Nucleus accumbens (tissue), 56 donors: ENCODE measurements at regions not wholly inside any gene's neighbourhood (a gene's known extent, or its start where the extent isn't known, plus 50 kb on each side); places are given as distances from the start of the nearest gene placed in this dataset.
"Not testable (repeated sequence)": the region's sequence is repeated elsewhere in the genome, so short reads cannot be mapped to it uniquely, and the experiment has no call there.

Experiments used
- DNase-seq, 56 donors: peaks; one replicate each; lab custom pipeline; 2025; lab: John Stamatoyannopoulos, UW

DNA sequence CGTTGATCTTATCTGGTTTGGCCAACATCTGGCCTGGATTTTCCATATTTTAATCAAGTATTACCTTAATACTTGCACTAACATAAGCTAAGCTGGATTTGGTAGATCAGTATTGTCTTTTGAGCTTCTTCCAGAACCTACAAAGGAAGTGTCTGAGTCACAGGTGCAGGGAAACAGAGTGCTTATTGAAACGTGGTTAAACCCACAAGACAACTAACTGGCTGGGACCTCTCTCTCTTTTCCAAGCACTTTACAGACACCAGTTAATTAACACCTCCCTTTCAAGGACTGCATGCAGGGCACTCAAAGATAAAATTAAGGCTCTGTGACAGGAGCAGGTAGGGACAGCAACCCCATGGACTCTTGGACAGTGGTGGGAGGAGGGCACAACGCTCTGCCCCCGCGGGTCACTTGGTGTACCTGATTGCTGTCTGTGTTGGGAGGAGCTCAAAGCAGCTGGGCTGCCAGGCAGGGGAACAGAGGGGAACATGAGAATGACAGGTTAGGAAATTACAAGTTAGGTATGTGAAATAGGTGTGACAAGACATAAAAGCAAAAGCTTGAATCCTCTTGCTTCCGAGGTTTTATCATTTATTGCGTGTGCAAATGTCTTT, 133.7 kb upstream of the MON1B start:
- no peak for DNase-seq

DNA sequence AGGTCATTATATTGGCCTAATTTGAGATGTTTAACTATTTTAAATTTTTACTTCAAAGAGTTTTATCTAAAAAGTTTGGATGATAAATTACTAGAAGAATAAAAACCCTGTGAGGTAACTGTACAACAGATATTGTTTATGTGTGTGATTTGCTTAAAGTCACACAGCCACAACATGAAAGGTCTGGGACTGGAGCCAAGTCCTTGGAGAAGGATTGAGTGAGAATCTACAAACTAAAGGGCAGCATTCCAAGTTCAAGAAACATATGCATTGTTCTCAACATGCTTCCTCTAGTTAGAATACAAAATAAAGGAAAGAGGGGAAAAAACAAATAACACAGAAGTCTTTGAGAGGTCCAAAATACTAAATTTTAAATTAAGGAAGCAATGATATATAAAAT, 131.5 kb upstream of the MON1B start:
- DNase-seq, result no peak

DNA sequence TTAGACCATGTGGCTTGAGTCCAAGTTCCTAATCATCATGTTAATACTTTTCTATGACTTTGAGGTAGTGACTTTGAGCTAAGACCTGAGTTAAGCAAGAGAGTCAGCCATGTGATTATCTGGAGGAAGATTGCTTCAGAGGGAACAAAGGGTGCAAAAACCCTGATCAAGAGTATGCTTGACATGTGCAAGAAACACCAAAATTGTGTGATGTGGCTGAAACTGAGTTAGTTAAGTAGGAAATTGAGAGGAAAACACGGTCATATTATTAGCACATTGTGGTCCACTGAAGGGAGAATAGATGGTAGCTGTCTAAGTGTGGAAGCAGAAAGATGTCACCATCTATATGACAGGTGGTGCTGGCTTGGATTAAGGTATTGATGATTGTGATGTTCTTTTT, 130.4 kb upstream of the MON1B start:
- DNase-seq, result no peak

DNA sequence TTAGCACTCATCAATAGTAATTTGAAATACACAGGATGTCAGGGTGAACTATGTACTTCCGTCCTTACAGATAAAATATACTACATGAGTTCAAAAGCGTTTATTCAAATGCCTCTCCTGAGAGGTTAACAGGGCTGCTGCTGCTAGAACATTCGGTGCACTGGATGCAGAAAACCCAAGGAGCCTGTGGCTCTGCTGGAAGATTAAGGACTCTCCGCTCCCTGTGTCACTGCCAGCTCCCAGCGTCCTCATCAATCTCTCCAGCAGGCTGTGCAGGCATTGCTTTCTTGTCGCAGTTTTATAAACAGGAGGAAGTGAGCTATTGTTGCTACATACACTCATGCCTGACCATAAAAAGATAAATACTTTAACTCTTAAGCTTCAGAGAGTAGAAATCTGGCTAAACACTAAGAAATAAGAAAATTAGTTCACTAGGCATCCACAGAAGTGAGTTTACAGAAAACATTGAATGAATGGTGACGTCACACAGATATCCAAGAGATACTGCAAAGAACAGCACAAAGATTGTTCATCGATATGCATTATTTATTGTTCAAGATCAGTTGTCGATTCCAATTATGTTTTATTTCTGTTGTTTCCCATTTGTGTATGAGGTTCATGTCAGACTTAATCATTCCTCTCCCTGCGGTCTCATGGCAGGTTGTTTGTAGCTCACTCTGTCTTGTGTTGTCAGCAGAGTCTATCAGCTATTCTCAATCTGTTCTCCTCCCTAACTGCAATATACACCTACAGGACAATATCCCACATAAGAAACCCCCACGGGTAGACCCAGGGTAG, 127.9 kb upstream of the MON1B start:
- no peak for DNase-seq

DNA sequence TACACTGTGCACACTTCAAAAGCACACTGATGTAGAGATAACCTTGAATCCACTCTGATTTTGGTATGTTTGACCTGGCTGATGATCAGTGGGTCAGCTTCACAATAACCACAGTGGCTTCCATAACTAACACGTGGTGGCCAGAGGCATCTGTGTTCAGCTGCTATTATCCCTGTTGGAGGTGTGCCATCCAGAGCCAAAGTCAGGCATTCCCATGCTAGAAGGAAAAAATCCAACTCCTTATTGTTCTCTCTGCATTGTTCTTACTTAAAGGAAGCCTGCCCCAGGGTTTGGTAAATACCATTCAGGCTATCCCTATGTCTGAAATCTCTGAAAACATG, 127.3 kb upstream of the MON1B start:
- DNase-seq, result no peak

DNA sequence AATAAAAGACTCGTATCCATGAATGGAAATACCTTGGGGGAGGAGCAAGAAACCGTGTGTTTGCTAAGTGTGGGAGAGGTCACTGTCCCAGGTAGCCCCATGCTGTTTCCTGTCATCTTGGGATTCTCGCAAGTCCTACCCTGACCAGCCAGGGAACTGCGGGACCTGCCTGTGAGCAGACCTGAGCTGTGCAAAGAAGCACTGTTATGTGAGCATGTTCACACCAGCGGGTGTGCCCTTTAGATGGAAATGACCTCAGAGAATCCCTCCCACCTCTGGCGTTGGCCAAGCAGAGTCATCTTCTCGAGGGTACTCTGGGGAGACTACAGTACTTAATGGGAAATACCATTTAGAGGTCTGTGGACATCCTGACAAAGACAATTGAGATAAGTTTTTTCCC, 127.0 kb upstream of the MON1B start:
- no peak for DNase-seq

DNA sequence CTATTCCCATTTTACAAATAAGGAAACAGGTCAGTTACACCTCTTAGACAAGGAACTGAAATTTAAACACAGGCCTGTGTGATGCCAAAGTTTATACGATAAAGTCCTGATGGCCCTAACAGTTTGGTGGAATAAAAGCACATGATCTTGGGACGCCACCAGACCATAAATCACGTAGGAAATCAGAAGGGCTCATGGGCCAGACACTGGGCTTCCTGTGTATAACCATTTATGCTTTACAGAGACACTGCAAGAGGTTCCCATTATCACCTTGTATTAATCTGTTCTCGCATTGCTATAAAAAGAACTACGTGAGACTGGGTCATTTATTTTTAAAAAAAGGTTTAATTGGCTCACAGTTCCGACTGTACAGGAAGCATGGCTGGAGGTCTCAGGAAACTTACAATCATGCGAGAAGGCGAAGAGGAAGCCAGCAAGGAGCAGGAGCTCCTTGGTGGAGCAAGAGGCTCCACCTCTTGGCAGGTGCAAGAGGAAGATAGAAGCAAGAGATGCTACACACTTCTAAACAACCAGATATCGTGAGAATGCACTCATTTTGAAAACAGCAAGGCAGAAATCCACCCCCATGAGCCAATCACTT, 124.0 kb upstream of the MON1B start:
- no peak for DNase-seq

DNA sequence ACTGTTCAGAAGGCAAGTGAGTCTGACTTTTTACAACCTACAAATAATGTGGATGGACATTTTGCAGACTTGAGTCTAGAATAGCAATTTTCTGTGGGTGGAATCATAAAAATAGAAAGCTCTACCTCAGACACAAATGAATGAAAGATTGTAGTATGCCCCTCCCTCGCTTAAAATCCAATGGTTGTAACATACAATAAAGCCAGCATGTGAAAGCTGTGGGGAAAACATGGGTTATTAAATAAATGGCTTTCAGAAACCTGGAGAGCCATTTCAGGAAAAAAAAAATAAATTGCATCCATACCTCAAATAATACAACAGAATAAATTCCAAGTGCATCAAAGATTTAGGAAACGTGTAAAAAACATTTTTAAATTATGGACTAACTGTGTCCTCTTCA, 123.1 kb upstream of the MON1B start:
- DNase-seq, result no peak

DNA sequence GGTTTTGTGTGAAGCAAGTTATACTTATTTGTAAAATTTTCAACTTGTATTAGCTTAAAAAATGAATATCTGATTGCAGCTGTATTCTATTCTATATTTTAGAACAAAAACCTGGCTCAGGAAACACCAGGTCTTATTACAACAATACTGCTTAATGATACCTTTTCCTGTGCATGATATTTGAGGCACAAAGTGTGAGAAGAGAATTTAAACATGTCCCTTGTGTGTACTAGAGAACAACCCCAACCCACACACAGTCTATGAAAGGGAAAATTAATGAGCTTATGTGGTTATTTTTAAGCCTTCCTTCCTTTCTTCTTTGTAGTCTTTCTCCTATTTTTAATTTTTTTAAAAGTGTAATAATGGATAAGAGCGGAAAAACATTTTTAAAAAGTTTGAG, 122.6 kb upstream of the MON1B start:
- no peak for DNase-seq

DNA sequence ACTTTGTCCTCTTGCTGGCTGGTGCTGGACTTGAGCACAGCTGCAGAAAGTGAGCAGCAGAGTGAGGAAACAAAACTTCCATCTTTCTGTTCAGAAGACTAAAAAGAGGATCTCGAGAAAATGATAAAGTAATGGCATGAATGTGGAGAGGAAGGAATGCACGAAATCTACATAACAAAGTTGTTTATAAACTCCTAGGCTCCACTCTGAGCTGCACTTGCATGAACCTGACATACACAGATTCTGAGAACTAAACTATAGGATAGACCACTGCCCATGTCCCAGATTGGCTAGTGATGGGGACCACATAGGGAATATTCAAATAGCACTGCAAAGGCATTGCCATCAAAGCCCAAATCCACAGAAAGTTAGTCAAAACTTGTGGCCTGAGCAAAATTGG, 121.1 kb upstream of the MON1B start:
- DNase-seq, result no peak

DNA sequence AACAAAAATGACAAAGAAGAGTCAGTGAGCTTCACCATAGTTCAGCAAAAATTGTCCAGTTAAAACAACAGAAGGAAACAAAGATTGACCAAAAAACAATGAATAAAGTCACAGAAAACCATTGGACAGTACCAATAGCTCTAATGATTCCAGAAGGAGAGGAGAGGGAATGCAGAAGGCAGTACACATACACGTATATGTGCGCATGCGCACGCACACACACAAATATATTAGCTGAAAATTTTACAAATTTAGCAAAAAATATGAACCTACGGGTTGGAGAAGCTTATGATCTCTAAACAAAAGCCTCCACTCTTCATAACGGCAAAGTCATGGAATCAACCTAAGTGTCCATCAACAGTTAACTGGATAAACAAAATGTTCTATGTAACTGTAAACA, 120.3 kb upstream of the MON1B start:
- DNase-seq, result no peak

DNA sequence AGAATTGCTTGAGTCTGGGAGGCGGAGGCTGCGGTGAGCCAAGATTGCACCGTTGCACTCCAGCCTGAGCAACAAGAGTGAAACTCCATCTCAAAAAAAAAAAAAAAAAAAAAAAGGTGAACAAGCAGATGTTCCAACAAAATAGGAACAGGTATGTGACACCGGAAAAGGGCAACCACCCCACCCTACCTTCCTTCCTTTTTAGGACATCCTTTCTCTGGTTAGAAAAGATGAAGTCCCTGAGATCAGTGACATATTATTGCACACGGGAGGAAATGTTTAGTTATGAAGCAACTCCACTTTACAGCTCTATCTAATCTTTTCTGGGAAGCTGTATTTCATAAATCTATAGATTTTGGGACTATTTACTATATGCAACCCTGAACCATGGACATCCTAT, 114.2 kb upstream of the MON1B start:
- DNase-seq, result no peak

DNA sequence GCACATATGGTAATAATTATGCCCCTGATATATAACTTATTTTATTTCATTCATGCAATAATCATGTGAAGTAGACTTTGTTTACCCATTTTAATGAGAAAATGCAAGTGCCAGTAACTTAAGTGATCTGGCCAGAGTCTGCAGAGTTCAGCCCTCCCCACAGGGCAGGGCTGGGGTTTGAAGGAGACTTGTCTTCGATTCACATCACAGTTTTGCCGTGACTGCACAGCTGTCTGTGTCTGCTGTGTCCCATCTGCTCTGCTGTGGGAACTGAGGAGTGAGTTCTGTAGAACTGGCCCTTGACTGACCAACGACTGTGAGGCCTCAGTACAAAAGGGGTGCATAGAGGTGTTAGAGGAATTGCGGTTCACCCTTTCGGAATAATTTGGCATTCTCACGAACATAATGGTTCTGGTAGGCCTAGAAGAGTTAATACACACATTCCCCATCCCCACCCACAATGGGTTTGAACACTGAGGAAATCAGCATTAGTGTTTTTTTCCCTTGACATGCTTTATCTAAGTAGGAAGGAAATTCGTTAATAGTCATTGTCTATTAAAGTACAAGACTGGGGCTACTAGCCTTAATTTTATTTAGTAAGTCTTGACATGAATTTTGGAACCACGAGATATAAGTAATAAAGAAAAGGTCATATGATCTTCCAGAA, 113.6 kb upstream of the MON1B start:
- no peak for DNase-seq

DNA sequence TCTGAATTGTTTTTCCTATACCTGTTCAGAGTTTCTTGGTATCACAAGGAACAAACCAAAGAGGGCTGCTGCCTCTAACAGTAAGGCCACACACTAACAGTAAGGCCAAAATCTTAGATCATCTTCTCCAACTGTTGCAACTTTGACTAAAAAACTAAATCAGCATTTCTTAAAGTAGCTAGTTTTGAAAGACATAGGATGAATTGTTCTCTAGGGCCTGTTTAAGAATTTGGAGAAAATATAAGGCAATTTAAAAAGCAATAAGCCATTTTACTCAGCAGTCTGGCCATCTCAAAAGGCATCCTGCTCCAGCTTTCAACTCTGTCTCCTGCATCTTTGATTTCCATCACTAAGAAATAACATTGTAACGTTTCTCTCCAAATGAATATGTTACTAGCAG, 105.0 kb upstream of the MON1B start:
- DNase-seq, result no peak

DNA sequence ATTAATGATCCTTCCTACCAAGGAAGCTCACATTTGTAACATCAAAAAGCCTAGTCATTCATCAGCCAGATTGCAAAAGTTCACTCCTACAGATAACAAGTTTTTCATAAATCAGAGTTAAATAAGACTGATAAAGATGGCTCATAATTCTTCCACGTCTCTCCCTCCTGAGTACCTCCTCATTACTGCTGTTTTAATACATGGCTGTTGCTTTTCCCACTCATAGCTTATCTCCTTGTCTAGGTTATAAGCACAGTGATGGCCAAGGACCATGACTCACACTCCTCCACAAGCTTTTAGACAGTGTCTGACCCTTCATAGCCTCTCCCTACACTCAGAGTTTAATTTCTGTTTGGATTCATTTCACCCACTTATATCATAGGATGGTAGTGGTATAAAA, 100.9 kb upstream of the MON1B start:
- no peak for DNase-seq

DNA sequence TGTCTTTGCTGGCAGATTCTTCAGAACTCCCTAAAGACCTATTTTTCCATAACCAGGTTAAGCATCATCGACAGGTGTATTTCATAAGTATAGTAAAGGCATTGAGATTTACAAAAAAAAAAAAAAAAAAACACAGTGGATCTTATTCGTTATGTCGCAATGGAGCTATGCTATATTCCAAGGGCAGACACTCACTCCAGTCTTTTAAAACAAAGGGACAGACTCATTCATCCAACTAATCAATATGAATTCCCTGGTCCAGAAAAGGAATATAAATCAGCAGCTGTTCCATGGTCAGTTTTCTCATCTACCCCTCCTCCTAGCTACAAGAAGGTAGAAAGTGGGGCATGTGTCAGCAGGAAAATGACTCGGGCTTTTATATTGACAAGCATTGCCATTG, 97.7 kb upstream of the MON1B start:
- no peak for DNase-seq

DNA sequence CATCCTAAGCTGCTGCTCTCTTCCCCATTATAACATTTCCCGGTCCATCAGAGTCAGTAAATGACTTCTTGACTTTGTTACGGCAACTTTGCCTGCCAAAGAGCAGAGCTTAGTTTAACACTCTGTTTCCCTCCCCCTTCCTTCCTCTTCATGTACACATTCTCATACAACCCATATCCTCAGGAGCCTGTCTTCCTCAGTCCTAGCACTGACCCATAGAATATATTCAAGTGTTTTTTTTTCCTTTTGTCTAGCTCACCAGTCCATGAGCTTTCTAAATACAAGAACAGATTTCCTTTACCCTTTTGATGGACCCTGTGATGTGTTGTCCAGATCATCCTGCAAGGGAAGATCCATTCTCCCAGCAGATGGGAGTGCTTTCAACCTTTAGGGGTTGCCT, 97.0 kb upstream of the MON1B start:
- DNase-seq, result no peak

DNA sequence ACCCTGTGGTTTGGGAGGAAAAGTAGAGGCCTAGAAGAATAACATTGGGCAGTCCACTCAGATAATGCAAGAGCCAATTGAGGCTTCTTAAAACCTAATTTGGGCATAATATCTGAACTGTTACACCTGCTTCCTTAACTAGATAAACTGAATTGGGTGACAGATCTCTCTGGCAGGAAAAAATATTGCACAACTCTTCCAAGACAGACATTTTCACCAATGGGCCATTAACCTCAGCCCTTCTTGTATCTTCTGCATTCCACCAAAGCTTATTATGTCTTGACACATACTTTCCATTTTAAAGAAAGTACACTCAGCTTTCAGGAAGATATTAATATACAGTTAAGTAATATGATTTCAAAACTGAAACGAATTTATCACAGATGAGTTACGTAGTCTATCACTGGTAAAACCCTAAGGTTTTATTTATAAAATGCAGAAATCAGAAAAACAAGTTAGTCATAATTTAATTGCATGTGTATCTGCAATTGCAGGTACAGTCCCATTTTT, 79.9 kb upstream of the MON1B start:
- no peak for DNase-seq

DNA sequence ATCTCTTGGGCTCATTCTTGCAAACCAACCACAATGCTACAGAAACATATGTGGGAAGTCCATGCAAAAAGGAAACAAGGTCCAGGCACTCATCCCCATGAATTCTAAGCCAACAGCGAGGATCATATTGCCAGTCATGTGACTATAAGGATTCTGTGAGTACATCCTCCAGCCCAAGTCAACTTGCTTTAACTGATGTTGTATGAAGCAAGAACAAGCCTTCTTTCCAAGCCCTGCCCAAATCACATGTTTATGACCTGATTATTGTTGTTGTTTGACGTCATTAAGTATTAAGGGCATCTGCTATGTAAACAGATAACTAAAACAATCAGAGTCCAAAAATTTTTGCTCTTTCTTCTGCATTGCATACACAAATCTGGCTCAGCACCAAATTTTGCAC, 78.2 kb upstream of the MON1B start:
- DNase-seq, result no peak

DNA sequence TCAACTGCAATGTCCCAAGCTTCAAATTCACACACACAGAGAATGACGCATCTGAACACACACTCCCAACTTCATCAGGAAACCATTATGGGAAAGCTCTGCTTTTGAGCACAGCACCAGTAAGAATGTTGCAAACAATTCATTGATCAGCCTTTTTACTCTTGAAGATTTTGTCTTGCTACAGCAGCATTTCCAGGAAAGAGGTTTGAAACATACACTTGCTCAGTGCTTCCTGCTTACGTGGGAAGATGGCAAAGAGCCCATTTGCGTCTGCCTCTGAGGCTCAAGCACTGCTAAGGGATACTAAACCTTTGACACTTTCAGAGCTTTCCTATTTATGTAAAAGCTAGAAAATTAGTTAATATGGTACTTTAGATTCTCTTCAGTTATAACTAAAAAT, 77.2 kb upstream of the MON1B start:
- DNase-seq, result peak in 2 of 56 donors; percentile 0 to 1

DNA sequence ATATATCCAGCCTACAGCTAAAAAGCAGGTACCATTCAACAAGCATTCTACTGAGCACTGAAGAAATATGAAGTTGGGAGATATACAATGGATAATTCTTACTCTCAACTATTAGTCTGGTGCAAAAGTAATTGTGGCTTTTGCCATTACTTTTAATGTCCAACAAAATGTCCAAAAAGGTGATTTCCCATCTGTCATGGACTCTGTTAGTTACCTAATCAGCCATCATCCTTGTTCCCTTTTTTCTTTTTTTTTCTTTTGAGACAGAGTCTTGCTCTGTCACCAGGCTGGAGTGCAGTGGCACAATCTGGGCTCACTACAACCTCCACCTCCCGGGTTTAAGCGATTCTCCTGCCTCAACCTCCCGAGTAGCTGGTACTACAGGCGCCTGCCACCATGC, 76.6 kb upstream of the MON1B start:
- DNase-seq, result not testable (repeated sequence)

DNA sequence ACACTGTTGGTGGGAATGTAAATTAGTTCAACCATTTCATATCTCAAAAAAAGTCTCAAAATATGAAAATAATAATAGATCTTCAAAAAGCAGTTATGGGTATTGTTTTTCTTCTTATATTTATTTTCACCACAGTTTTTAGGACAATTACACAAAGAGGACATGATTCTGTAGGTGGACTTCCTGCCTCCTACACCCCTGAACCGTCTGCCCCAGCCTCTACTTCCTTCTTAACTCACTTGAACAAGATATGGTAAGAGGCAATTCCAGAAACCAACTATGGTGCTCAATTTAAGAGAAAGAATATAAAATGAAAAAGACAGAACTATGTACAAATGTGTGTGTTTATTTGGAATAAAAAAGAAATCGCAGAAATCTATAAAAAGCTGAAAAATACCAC, 74.1 kb upstream of the MON1B start:
- DNase-seq, result no peak
